Activated T-cell treated with anti-CD3 and anti-CD28 coated beads for 1 hour (primary cell): ENCODE measurements at regions not wholly inside any gene's neighbourhood (a gene's known extent, or its start where the extent isn't known, plus 50 kb on each side); places are given as distances from the start of the nearest gene placed in this dataset.
"Not testable (repeated sequence)": the region's sequence is repeated elsewhere in the genome, so short reads cannot be mapped to it uniquely, and the experiment has no call there.

Experiments used
- DNase-seq: peaks from one replicate; pipeline ENCODE4 v3.0.0-alpha.2; 2020; ENCODE audit warnings: low read depth

GRCh38 chr6:3921663-3922062 is 72.5 kb downstream of the FAM50B start:
- no peak for DNase-seq

GRCh38 chr6:3922619-3923018 is 73.4 kb downstream of the FAM50B start:
- DNase-seq = not testable (repeated sequence)

DNA sequence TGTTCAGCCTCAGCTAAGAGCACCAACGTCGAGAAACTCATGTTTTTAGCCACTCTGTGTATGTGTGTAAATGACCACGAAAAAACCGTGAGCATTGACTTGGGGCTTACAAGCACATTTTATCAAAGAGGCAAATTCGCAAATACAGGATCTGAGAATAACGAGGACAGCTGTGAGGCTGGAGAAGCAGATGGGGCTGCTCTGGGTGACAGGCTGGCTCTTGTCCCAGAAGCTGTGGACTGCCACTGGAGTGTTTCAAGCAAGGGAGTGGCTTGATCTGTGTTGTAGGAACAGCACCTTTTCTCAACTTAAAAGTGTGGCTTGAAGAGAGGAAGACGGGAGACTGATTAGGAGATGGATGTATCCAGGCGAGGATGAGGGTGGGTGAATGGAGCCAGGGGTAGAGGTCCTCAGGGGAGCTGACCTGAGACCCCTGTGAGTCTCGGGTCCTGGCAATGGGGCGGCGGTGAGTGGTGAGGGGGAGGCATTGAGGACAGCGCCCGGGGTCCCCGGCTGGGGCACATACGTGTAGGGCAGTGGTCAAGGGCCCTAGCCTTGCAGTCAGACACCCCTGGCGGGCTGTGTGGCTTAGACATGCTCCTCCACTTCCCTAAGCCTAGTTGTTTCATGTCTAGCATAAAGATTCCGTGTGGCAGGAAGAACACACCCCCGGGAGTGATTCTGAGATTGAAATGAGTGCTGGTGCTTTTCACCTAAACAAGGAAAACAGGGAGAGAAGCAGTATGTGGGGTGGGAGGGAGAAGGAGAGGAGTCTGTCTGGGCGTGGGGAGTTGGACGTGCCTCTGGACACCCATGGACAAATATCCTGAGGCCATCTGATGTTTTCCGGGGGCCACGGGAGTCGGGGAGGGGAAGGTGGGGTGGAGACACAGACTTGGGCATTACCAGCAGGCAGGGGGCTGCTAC is 76.3 kb downstream of the FAM50B start:
- not testable (repeated sequence) for DNase-seq

- no peak for DNase-seq
Observed at GRCh38 chr6:3926150-3926482, 76.9 kb downstream of the FAM50B start.

DNA sequence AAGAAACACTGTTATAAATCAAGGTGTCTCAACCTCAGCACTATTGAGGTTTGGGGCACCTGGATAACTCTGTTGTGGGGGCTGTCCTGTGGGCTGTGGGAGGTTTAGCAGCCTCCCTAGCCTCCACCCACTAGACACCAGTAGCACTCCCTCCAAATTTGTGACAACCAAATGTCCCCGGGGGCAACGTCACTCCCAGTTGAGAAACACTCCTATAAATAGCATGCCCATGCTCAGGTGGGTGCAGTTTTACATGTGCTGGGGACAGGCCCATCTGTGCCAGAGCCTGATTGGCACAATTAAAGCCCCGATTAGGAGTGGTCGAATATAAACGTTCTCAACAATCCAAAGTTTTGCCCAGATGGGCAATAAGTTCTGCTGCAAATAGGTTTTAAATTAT is 78.9 kb downstream of the FAM50B start:
- no peak for DNase-seq

DNA sequence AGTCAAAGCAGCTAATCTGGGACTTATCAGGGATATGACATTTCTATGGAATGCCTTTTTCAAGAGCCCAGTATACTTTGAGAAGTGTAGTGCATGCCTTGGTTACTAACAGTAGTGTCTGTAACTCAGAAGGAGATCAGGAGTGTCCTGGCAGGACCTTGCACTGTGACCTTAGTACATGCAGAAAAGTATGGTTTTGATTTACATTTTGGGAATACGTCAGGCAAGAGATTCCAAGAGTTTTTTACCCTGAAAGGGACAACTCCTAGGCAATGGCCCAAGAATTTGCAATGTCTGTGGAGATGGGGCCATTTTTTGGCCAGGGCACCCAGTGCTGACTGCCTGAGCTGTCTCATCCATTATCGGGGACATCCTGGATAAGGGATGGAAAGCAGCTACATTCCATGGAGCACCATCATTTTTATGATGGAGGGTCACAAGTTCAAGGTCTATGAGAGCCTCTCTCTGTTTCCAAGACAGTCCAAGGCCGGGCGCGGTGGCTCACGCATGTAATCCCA is 80.2 kb downstream of the FAM50B start:
- DNase-seq = no peak

GRCh38 chr6:3937438-3937837 is 88.3 kb downstream of the FAM50B start:
- no peak for DNase-seq

GRCh38 chr6:3938715-3939367 is 89.7 kb downstream of the FAM50B start:
- DNase-seq = no peak

- DNase-seq = no peak
Observed at GRCh38 chr6:3939368-3939958, 90.3 kb downstream of the FAM50B start.

DNA sequence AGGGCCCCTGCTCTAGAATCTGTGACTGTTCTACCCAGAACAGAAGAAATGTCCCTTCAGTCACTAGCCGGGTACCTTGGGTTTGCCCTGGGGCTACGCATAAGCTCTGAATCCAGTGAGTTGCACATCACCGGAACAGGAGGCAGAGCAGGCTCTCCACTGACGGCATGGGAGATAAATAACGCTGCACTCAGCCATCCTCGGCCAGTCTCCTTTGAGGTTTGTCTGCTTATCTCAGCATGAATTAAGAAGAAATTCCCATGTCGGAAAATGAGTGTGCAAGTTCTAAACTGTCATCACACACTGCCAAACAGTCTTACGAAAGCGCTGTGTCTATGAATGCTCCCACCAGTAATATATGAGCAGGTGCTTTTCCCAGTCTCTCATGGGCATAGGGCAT is 90.8 kb downstream of the FAM50B start:
- no peak for DNase-seq

DNA sequence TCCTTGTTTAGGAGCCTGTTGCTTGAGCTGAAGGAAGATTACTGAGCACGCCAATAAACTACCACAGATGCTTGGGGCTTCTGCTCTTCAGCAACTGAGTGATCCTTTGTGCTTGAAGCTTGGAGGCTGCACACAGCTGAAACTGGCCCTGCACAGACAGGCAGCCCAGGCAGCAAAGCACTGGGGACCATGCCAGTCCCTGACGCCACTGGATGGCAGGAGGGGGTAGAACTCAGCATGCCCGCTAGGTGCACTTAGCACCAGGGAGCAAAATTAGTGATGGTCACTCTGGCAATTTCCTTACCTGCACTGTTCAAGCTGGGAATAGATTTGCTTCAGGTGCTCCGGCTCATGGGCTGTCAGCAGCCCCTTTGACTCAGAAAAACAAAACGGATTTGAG is 91.5 kb downstream of the FAM50B start:
- DNase-seq = no peak

- no peak for DNase-seq
Observed at GRCh38 chr6:3943331-3943765, 94.2 kb downstream of the FAM50B start.

DNA sequence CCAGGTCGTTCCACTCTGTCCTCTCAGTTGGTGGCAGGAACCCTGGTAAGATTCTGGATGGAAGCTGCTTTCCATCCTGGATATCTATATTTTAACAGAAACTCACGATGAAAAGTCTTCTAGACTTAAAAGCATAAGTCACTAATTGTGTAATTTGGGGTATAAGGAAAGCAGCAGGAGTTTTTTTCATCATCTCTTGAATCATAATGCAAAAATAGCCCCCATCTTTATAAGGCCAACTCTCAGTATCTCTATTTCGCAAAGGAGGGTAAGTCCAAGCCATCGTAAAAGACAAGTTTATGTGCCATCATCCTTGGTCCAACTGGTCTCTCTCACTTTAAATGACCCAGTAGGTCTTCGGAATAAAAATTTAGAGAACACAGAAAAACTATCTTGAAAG is 95.1 kb downstream of the FAM50B start:
- no peak for DNase-seq

DNA sequence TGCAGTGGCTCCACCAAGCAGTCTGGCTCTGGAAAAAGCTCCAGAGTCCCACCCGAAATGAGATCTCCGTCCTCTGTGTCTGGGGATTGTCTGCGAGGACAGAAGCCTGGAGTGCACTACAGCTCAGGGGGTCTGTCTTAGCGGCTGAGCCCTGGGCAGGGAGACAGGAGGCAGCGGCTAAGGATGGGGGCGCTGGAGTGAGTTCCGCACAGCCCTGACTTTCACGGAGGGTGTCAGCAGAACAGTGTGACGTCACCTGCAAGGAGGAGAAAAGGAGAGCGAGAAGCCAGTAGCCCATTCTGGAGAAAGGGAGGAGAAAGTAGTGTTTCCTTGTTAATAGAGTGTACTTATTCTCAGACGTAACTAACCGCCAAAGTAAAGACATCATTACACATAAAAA is 97.6 kb downstream of the FAM50B start:
- no peak for DNase-seq

DNA sequence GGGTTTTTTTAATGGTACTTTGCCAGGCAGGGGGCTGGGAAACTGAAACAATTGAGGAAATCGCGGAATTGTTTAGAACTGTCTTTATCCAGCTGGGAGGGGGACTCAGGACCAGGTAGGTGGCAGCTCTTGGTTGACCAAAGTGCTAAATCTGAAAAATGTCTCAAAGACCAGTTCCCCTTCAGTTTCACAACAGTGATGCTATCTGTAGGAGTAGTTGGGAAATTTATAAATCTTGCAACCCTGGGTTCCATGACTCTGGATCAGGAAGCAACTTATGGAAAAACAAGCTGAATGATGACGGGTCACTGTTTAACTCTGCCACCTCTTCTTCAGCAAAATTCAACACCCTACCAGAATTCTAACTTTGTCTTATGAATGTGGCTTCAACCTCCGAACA is 99.7 kb downstream of the FAM50B start:
- no peak for DNase-seq

- DNase-seq = no peak
Observed at GRCh38 chr6:3949521-3949920, 100.3 kb downstream of the FAM50B start.

GRCh38 chr6:3956054-3956453 is 106.9 kb downstream of the FAM50B start:
- no peak for DNase-seq

- no peak for DNase-seq
Observed at GRCh38 chr6:3957321-3957720, 108.1 kb downstream of the FAM50B start.

- no peak for DNase-seq
Observed at GRCh38 chr6:3958255-3958654, 109.1 kb downstream of the FAM50B start.

DNA sequence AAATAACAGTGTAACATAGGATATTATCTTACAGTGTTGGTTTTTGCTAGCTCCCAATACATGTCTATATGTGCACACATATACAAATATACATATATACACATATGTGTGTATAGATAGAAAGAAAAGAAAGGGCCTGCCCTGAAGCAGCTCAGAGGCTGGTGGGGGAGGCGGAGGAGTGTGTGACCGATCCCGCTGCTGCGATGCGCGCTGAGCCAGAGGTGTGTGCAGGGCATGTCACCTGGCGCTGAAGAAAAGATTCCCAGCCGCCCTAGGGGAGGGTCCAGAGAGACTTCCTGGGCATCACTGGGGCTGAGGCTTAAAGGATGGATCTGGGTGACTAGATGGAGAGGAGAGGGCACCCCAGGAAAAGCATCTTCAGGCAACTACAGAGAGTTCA is 110.2 kb downstream of the FAM50B start:
- no peak for DNase-seq

- no peak for DNase-seq
Observed at GRCh38 chr6:3960754-3961361, 111.7 kb downstream of the FAM50B start.

DNA sequence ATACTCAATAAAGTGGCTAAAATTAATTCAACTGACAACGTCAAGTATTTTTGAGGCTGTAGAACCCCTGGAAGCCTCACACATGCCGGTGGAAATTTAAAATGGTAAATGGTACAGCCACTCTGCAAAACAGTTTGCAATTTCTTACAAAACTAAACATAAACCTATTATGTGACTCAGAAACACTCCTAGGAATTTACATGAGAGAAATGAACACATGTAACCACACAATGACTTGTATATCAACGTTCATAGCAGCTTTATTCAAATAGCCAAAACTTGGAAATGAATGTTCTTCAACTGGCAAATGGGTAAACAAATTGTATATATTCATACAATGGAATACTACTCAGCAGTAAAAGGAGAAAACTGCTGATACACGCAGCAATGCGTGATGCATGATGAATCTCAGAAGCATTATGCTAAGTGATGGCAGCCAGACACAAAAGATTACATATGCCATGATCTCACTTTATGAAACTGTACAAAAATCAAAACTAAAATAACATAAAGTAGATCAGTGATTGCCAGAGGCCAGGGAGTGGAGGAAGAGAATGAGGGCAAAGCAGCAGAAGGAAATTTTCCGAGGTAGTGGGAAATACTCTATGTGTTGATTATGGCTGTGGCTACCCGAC is 112.5 kb downstream of the FAM50B start:
- DNase-seq = no peak
